Calu3 (cell line): ENCODE measurements at regions not wholly inside any gene's neighbourhood (a gene's known extent, or its start where the extent isn't known, plus 50 kb on each side); places are given as distances from the start of the nearest gene placed in this dataset.
A peak's percentile ranks its signal among the peaks of the same experiment; 100 is the strongest.

Source experiments
- BruUV-seq: library from RNA; stranded (reverse); fragments of 400-500 nt; replicated peaks from 2 replicates; lab custom pipeline; 2021; lab: Mats Ljungman, UMichigan
- CTCF ChIA-PET: fragments of 300-600 bp; sonication (Branson Sonifier 250); formaldehyde crosslinking; loops from one replicate; lab custom pipeline; 2022; ENCODE audit warnings: antibody characterized with exemption; lab: Charles Lee
- DNase-seq: peaks from one replicate; pipeline ENCODE4 v3.0.0; 2022
- H3K27ac Mint-ChIP-seq: one replicate; pipeline ENCODE4 v1.8.0; 2022; ENCODE audit warnings: mixed read lengths; ENCODE audit not compliant: unreplicated experiment
- H3K27me3 Mint-ChIP-seq: one replicate; pipeline ENCODE4 v1.8.0; 2022; ENCODE audit warnings: mixed read lengths; ENCODE audit not compliant: unreplicated experiment
- H3K36me3 Mint-ChIP-seq: one replicate; pipeline ENCODE4 v1.8.0; 2022; ENCODE audit warnings: mild to moderate bottlenecking, moderate library complexity, mixed read lengths; ENCODE audit not compliant: insufficient read depth, unreplicated experiment
- H3K4me1 Mint-ChIP-seq: one replicate; pipeline ENCODE4 v1.8.0; 2022; ENCODE audit warnings: mild to moderate bottlenecking, low read depth, mixed read lengths; ENCODE audit not compliant: unreplicated experiment
- H3K4me3 Mint-ChIP-seq: one replicate; pipeline ENCODE4 v1.8.0; 2022; ENCODE audit warnings: mild to moderate bottlenecking, low read depth, moderate library complexity, mixed read lengths; ENCODE audit not compliant: unreplicated experiment
- H3K9me3 Mint-ChIP-seq: one replicate; pipeline ENCODE4 v1.8.0; 2022; ENCODE audit warnings: low read depth, mixed read lengths; ENCODE audit not compliant: unreplicated experiment
- intact Hi-C: fragments of 100-400 bp; cut with micrococcal nuclease; formaldehyde crosslinking; loops from one replicate; pipeline ENCODE4 v1.10.0; 2022; ENCODE audit not compliant: unreplicated experiment
- TF ChIP-seq, protein P1 (sequence below): fragments of 200-600 bp; IDR thresholded peaks from one replicate; pipeline ENCODE4 v1.8.0; 2022; ENCODE audit warnings: antibody characterized with exemption; ENCODE audit not compliant: unreplicated experiment

DNA sequence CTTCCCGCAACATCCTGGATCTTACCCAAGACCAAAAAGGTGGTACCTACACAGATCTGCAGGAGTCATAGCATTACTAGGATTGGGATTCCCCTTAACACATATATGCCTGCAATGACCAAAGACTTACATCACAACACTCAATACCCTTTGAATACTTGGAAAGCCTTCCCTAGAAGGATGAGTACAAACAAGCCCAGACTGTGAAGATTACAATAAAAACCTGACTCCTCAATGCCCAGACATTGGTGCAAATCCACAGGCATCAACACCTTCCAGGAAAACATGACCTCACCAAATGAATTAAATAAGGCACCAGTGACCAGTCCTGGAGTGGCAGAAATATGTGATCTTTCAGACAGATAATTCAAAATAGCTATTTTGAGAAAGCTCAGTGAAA is 326.8 kb downstream of the TBL1XR1 start:
- TF ChIP-seq, protein P1, sequence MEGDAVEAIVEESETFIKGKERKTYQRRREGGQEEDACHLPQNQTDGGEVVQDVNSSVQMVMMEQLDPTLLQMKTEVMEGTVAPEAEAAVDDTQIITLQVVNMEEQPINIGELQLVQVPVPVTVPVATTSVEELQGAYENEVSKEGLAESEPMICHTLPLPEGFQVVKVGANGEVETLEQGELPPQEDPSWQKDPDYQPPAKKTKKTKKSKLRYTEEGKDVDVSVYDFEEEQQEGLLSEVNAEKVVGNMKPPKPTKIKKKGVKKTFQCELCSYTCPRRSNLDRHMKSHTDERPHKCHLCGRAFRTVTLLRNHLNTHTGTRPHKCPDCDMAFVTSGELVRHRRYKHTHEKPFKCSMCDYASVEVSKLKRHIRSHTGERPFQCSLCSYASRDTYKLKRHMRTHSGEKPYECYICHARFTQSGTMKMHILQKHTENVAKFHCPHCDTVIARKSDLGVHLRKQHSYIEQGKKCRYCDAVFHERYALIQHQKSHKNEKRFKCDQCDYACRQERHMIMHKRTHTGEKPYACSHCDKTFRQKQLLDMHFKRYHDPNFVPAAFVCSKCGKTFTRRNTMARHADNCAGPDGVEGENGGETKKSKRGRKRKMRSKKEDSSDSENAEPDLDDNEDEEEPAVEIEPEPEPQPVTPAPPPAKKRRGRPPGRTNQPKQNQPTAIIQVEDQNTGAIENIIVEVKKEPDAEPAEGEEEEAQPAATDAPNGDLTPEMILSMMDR: no peak
- peaks cover 19% of the 10 kb centered on the region for H3K4me1 Mint-ChIP-seq
- H3K27me3 Mint-ChIP-seq: no peaks in the 10 kb centered on the region
- no TSS peak for BruUV-seq
- no peak for DNase-seq
- CTCF ChIA-PET: interaction anchor here (0.6 kb wide), 1 partner anchor 28 kb away, joined by 3 read pairs; no protein-coding TSS in a partner anchor
- H3K4me3 Mint-ChIP-seq: no peak overlapping the region
- intact Hi-C loops: loop anchor here (5.0 kb wide), 1 partner anchor 1457 kb away; no protein-coding TSS in a partner anchor
- no peak overlapping the region for H3K27ac Mint-ChIP-seq
- H3K9me3 Mint-ChIP-seq: peaks cover 10% of the 10 kb centered on the region
- H3K36me3 Mint-ChIP-seq: peaks cover 3% of the 10 kb centered on the region

- CTCF ChIA-PET: no interaction called here
- intact Hi-C loops: no loop called here
- Mint-ChIP-seq H3K36me3 (peaks cover 3% of the 10 kb centered on the region), H3K27ac (no peak overlapping the region), H3K4me3 (peak overlapping the region; percentile 1), H3K9me3 (peaks cover 10% of the 10 kb centered on the region), H3K4me1 (peaks cover 18% of the 10 kb centered on the region), H3K27me3 (no peaks in the 10 kb centered on the region)
- peak; percentile 57 for DNase-seq
- BruUV-seq: no TSS peak
- TF ChIP-seq, protein P1: no peak
Observed at GRCh38 chr3:176867681-176868663, 329.3 kb downstream of the TBL1XR1 start.

- CTCF ChIA-PET: no interaction called here
- no peaks in the 10 kb centered on the region for H3K4me1 Mint-ChIP-seq
- no peak for DNase-seq
Observed at GRCh38 chr3:176861137-176861536, 336.1 kb downstream of the TBL1XR1 start.

DNA sequence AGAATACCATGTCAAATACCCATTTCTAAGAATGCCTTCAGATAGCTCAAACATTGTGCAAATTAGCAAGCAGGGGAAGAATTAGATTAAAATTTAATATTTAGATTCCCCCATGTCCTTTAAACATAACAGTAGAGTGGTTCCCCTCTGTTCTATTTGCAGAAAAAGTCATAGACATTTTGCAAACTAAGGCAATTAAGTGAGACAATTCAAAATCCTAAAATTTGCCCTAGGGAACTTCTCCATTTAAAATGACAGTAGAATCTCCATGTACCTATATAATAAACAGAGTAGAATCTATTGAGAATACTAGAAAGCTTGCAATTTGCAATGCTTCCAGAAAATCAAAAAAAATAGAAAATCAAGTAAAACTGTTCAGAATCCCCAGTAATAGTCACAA is 340.6 kb downstream of the TBL1XR1 start:
- Mint-ChIP-seq H3K4me3 (no peak overlapping the region), H3K9me3 (no peaks in the 10 kb centered on the region), H3K36me3 (no peaks in the 10 kb centered on the region), H3K27ac (no peak overlapping the region), H3K4me1 (no peaks in the 10 kb centered on the region), H3K27me3 (no peaks in the 10 kb centered on the region)
- CTCF ChIA-PET: no interaction called here
- intact Hi-C loops: no loop called here
- no peak for DNase-seq
- BruUV-seq: no TSS peak
- TF ChIP-seq, protein P1: no peak

More at GRCh38 chr3:176861137-176861536, 336.1 kb downstream of the TBL1XR1 start:
- H3K27ac Mint-ChIP-seq: no peak overlapping the region
- intact Hi-C loops: no loop called here
- BruUV-seq: no TSS peak
- H3K4me3 Mint-ChIP-seq: no peak overlapping the region
- H3K36me3 Mint-ChIP-seq: no peaks in the 10 kb centered on the region
- H3K27me3 Mint-ChIP-seq: no peaks in the 10 kb centered on the region
- H3K9me3 Mint-ChIP-seq: no peaks in the 10 kb centered on the region
- TF ChIP-seq, protein P1: no peak
